ENCODE measurements at regions not wholly inside any gene's neighbourhood (a gene's known extent, or its start where the extent isn't known, plus 50 kb on each side); places are given as distances from the start of the nearest gene placed in this dataset.

DNA sequence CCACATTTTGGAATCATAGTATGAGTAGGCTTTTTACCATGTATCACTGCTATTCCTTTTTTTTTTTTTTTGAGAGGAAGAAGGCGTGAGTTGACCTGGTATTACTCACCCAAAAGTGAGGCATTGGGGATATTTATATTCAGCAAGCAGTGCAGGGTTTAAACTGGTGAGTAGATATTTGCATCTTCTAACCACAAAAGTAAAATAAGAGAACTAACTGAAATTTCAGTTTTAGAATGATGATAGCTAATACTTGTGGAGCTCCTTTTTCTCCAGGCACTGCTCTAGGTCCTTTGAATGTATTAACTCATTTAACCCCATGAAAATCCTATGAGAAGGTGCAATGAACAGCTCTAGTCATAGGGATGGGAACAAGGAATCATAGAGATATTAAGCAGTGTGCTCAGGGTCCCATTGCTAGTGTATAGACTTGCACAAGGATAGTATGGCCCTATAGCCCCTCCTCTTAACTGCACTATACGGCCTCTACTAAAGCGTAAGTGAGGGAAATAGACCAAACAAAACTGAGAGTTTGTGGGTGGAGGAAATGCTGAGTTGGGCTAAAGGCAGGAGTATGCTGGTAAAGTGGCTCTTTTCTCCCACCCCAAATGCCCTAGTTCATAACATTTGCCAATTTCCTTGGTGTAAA is 104.3 kb upstream of the MAX start:
- Histone ChIP-seq H2BK12ac (ENCODE audit: low read length) (no peak overlapping the region), H3K79me1 (ENCODE audit: low read length) (peaks cover 7% of the 10 kb centered on the region), H3K9ac (ENCODE audit: low read length) (no peak overlapping the region), H3K4me1 (ENCODE audit: control insufficient read depth in 1 of 2, insufficient read depth in 2 of 2, low read length in 2 of 2) (peaks cover 6 to 13% of the 10 kb centered on the region in 2 experiments), H2AK5ac (ENCODE audit: low read length) (no peak overlapping the region), H4K8ac (ENCODE audit: low read depth, low read length) (no peak overlapping the region), H4K91ac (ENCODE audit: low read depth, low read length) (no peak overlapping the region), H2BK120ac (ENCODE audit: insufficient read depth, low read length, poor library complexity) (no peak overlapping the region), H3K9me3 (ENCODE audit: insufficient read depth, low read depth, low read length) (no peaks in the 10 kb centered on the region), H3K27ac (ENCODE audit: low read depth, low read length) (no peak overlapping the region), H3K4me2 (ENCODE audit: low read length) (no peak overlapping the region), H3K14ac (ENCODE audit: low read length) (no peak overlapping the region), H3K4ac (ENCODE audit: low read depth, low read length) (no peak overlapping the region), H3K79me2 (ENCODE audit: control insufficient read depth, insufficient read depth, low read length, poor library complexity) (peaks cover 1% of the 10 kb centered on the region), H4K12ac (ENCODE audit: low read depth, low read length) (no peak overlapping the region), H3K27me3 (ENCODE audit: insufficient read depth, low read length) (no peaks in the 10 kb centered on the region), H3K36me3 (ENCODE audit: control insufficient read depth in 1 of 2, insufficient read depth in 2 of 2, low read length in 2 of 2) (no peaks in the 10 kb centered on the region), H2AFZ (ENCODE audit: insufficient read depth, low read length, poor library complexity) (no peak overlapping the region), H2BK5ac (ENCODE audit: low read depth, low read length, poor library complexity) (no peak overlapping the region), H3K18ac (ENCODE audit: low read length) (no peak overlapping the region), H3K23ac (ENCODE audit: low read length) (no peak overlapping the region), H3K4me3 (ENCODE audit: low read depth, low read length) (no peak overlapping the region)
- no CpG with 5 or more reads among the region's 3 CpGs for WGBS (ENCODE audit: extremely low coverage, insufficient coverage, insufficient read length)
- DNase-seq = no peak

DNA sequence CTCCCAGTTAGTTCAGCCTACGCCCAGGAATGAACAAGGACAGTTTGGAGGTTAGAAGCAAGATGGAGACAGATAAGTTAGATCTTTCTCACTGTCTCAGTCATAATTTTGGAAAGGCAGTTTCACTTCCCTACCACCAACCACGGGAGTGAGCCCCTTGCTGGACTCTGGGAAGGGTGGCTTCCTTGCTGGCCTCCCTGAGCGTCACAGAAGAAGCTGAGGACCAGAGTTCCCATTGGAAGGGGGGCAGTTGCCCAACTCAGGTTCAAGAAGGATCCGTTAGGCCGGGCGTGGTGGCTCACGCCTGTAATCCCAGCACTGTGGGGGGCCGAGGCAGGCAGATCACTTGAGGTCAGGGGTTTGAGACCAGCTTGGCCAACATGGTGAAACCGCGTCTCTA is 106.2 kb upstream of the MAX start:
- WGBS (ENCODE audit: extremely low coverage, insufficient coverage, insufficient read length) = no CpG with 5 or more reads among the region's 10 CpGs
- no peaks in the 10 kb centered on the region for H3K36me3 ChIP-seq (ENCODE audit: control insufficient read depth in 1 of 2, insufficient read depth in 2 of 2, low read length in 2 of 2)
- H4K91ac ChIP-seq (ENCODE audit: low read depth, low read length) = peak overlapping the region; percentile 30
- no peak overlapping the region for H4K12ac ChIP-seq (ENCODE audit: low read depth, low read length)
- peaks cover 1% of the 10 kb centered on the region for H3K79me2 ChIP-seq (ENCODE audit: control insufficient read depth, insufficient read depth, low read length, poor library complexity)
- no peak overlapping the region for H3K4me3 ChIP-seq (ENCODE audit: low read depth, low read length)
- no peaks in the 10 kb centered on the region for H3K27me3 ChIP-seq (ENCODE audit: insufficient read depth, low read length)
- H2BK12ac ChIP-seq (ENCODE audit: low read length) = peak overlapping the region; percentile 11
- H3K79me1 ChIP-seq (ENCODE audit: low read length) = peaks cover 9% of the 10 kb centered on the region
- peak overlapping the region; percentile 0 for H3K18ac ChIP-seq (ENCODE audit: low read length)
- no peak overlapping the region for H3K14ac ChIP-seq (ENCODE audit: low read length)
- no peaks in the 10 kb centered on the region for H3K9me3 ChIP-seq (ENCODE audit: insufficient read depth, low read depth, low read length)
- H2BK5ac ChIP-seq (ENCODE audit: low read depth, low read length, poor library complexity) = peak overlapping the region; percentile 6
- H2BK120ac ChIP-seq (ENCODE audit: insufficient read depth, low read length, poor library complexity) = peak overlapping the region; percentile 3
- no peak overlapping the region for H3K23ac ChIP-seq (ENCODE audit: low read length)
- no peak overlapping the region for H3K4me2 ChIP-seq (ENCODE audit: low read length)
- DNase-seq = no peak
- peaks cover 6 to 14% of the 10 kb centered on the region in 2 experiments for H3K4me1 ChIP-seq (ENCODE audit: control insufficient read depth in 1 of 2, insufficient read depth in 2 of 2, low read length in 2 of 2)
- H2AFZ ChIP-seq (ENCODE audit: insufficient read depth, low read length, poor library complexity) = no peak overlapping the region
- no peak overlapping the region for H3K9ac ChIP-seq (ENCODE audit: low read length)
- no peak overlapping the region for H3K4ac ChIP-seq (ENCODE audit: low read depth, low read length)
- no peak overlapping the region for H3K27ac ChIP-seq (ENCODE audit: low read depth, low read length)
- H2AK5ac ChIP-seq (ENCODE audit: low read length) = peak overlapping the region; percentile 9
- peak overlapping the region; percentile 14 for H4K8ac ChIP-seq (ENCODE audit: low read depth, low read length)

DNA sequence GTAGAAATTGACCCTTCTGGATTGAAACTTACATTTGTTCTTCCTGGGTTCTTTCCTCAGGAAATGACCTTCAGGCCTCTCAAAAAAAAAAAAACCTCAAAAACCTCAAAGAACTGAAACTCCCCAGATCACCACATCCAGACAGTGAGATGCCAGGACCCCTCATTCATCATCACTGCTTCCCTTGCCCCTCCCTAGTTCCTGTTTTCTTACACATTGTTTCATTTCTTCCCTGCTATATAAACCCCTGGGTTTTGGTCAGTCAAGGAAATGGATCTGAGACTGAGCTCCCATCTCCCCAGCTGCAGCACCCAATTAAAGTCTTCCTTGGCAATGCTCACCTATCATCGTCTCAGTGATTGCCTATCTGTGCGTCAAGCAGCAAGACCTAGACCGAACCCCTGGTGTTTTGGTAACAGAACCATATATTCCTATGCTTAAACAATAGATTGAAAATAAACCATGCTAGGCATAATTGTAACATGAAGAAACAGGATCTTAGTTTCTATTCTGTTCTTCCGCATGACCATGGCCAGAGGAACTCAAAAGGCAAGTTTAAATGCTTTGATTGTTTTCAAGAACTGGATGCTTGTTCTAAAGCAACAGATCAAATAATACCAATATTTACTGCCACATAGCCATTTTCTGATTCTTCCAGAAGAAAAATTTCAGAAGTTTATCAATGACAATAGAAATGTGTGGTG is 108.0 kb upstream of the MAX start:
- H4K91ac ChIP-seq (ENCODE audit: low read depth, low read length) = peak overlapping the region; percentile 55
- H3K4me3 ChIP-seq (ENCODE audit: low read depth, low read length) = no peak overlapping the region
- no peak overlapping the region for H4K8ac ChIP-seq (ENCODE audit: low read depth, low read length)
- peak overlapping the region; percentile 2 for H3K4me2 ChIP-seq (ENCODE audit: low read length)
- H2AFZ ChIP-seq (ENCODE audit: insufficient read depth, low read length, poor library complexity) = no peak overlapping the region
- peak overlapping the region; percentile 72 for H2BK12ac ChIP-seq (ENCODE audit: low read length)
- H3K27me3 ChIP-seq (ENCODE audit: insufficient read depth, low read length) = no peaks in the 10 kb centered on the region
- H3K79me2 ChIP-seq (ENCODE audit: control insufficient read depth, insufficient read depth, low read length, poor library complexity) = peaks cover 1% of the 10 kb centered on the region
- peaks cover 11% of the 10 kb centered on the region for H3K79me1 ChIP-seq (ENCODE audit: low read length)
- H2BK5ac ChIP-seq (ENCODE audit: low read depth, low read length, poor library complexity) = peak overlapping the region; percentile 34
- peak overlapping the region; percentile 49 for H3K18ac ChIP-seq (ENCODE audit: low read length)
- H3K14ac ChIP-seq (ENCODE audit: low read length) = no peak overlapping the region
- no CpG with 5 or more reads among the region's 4 CpGs for WGBS (ENCODE audit: extremely low coverage, insufficient coverage, insufficient read length)
- no peak overlapping the region for H3K9ac ChIP-seq (ENCODE audit: low read length)
- H4K12ac ChIP-seq (ENCODE audit: low read depth, low read length) = no peak overlapping the region
- peak in 1 of 2 donors; percentile 17 for DNase-seq
- H3K27ac ChIP-seq (ENCODE audit: low read depth, low read length) = peak overlapping the region; percentile 20
- no peak overlapping the region for H2BK120ac ChIP-seq (ENCODE audit: insufficient read depth, low read length, poor library complexity)
- no peaks in the 10 kb centered on the region for H3K36me3 ChIP-seq (ENCODE audit: control insufficient read depth in 1 of 2, insufficient read depth in 2 of 2, low read length in 2 of 2)
- H3K4ac ChIP-seq (ENCODE audit: low read depth, low read length) = no peak overlapping the region
- H2AK5ac ChIP-seq (ENCODE audit: low read length) = no peak overlapping the region
- H3K9me3 ChIP-seq (ENCODE audit: insufficient read depth, low read depth, low read length) = no peaks in the 10 kb centered on the region
- peaks cover 9 to 20% of the 10 kb centered on the region in 2 experiments for H3K4me1 ChIP-seq (ENCODE audit: control insufficient read depth in 1 of 2, insufficient read depth in 2 of 2, low read length in 2 of 2)
- no peak overlapping the region for H3K23ac ChIP-seq (ENCODE audit: low read length)

DNA sequence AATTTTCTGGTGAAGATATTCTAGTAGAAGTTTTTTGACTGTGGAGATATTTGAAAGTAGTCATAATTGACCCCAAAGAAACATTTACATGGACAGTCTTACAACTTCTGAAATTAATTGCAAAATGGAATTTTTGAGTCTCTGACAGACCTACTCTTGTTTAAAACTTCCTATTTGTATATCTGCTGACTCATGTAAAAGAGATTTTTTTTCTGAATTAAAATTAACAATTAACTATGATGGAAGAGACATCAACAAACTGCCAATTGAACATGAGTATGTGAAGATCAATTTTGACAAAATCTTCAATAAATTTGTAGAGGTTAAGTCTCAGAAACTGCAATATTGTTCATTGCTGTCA is 108.5 kb upstream of the MAX start:
- Histone ChIP-seq H3K79me2 (ENCODE audit: control insufficient read depth, insufficient read depth, low read length, poor library complexity) (peaks cover 1% of the 10 kb centered on the region), H3K36me3 (ENCODE audit: control insufficient read depth in 1 of 2, insufficient read depth in 2 of 2, low read length in 2 of 2) (no peaks in the 10 kb centered on the region), H2BK120ac (ENCODE audit: insufficient read depth, low read length, poor library complexity) (no peak overlapping the region), H3K27ac (ENCODE audit: low read depth, low read length) (no peak overlapping the region), H3K9me3 (ENCODE audit: insufficient read depth, low read depth, low read length) (no peaks in the 10 kb centered on the region), H3K4me3 (ENCODE audit: low read depth, low read length) (no peak overlapping the region), H3K27me3 (ENCODE audit: insufficient read depth, low read length) (no peaks in the 10 kb centered on the region), H3K4me1 (ENCODE audit: control insufficient read depth in 1 of 2, insufficient read depth in 2 of 2, low read length in 2 of 2) (peaks cover 9 to 21% of the 10 kb centered on the region in 2 experiments), H2AFZ (ENCODE audit: insufficient read depth, low read length, poor library complexity) (no peak overlapping the region), H3K4ac (ENCODE audit: low read depth, low read length) (no peak overlapping the region), H3K79me1 (ENCODE audit: low read length) (peaks cover 11% of the 10 kb centered on the region), H3K18ac (ENCODE audit: low read length) (no peak overlapping the region), H3K9ac (ENCODE audit: low read length) (no peak overlapping the region), H3K14ac (ENCODE audit: low read length) (no peak overlapping the region), H2BK12ac (ENCODE audit: low read length) (no peak overlapping the region), H4K12ac (ENCODE audit: low read depth, low read length) (no peak overlapping the region), H2AK5ac (ENCODE audit: low read length) (no peak overlapping the region), H2BK5ac (ENCODE audit: low read depth, low read length, poor library complexity) (no peak overlapping the region), H3K4me2 (ENCODE audit: low read length) (no peak overlapping the region), H4K8ac (ENCODE audit: low read depth, low read length) (no peak overlapping the region), H3K23ac (ENCODE audit: low read length) (no peak overlapping the region), H4K91ac (ENCODE audit: low read depth, low read length) (no peak overlapping the region)
- no peak for DNase-seq

Data from trophoblast cell (in vitro differentiated cells and primary cell).